ENCODE measurements at regions not wholly inside any gene's neighbourhood (a gene's known extent, or its start where the extent isn't known, plus 50 kb on each side); places are given as distances from the start of the nearest gene placed in this dataset.

DNA sequence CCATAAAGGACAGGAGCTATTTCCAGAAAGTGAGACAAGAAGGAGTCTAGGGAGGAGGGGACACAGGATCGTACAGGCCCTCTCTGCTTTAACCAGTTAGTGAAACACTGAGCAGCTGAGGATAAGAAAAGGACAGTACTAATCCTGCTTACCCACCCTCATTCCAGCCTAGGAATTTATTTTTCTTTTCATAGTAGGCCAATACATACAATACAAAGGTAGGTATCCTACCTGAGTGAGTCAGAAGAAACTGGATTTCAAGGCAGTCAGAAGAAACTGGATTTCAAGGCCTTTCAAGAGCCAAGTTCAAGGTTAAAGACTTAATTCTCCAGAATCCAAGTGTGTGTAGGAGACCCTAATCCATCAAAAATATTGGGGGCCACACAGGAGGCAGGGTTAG is 65.3 kb downstream of the EOMES start:
- no peak for TF ChIP-seq GATA2 (IDR thresholded peaks at IDR 0.05; ENCODE audit: low read depth, low read length)
- no peak for TF ChIP-seq GATA3 (IDR thresholded peaks at IDR 0.05; ENCODE audit: low read depth, low read length)

Measured in SH-SY5Y (cell line).